Glutamatergic neuron (in vitro differentiated cells): ENCODE measurements at regions not wholly inside any gene's neighbourhood (a gene's known extent, or its start where the extent isn't known, plus 50 kb on each side); places are given as distances from the start of the nearest gene placed in this dataset.

Experiments
- DNase-seq: peaks from one replicate; pipeline ENCODE4 v3.0.0; 2022
- H3K27ac Mint-ChIP-seq: one replicate; pipeline ENCODE4 v1.8.0; 2020; ENCODE audit warnings: mild to moderate bottlenecking, mixed read lengths, inconsistent platforms; ENCODE audit not compliant: unreplicated experiment
- H3K27me3 Mint-ChIP-seq: one replicate; pipeline ENCODE4 v1.8.0; 2020; ENCODE audit warnings: mild to moderate bottlenecking, moderate library complexity, mixed read lengths, inconsistent platforms; ENCODE audit not compliant: unreplicated experiment
- H3K36me3 Mint-ChIP-seq: one replicate; pipeline ENCODE4 v1.8.0; 2020; ENCODE audit warnings: mild to moderate bottlenecking, mixed read lengths, inconsistent platforms; ENCODE audit not compliant: unreplicated experiment
- H3K4me1 Mint-ChIP-seq: one replicate; pipeline ENCODE4 v1.8.0; 2020; ENCODE audit warnings: mild to moderate bottlenecking, low read depth, mixed read lengths, inconsistent platforms; ENCODE audit not compliant: unreplicated experiment
- H3K4me3 Mint-ChIP-seq: one replicate; pipeline ENCODE4 v1.8.0; 2020; ENCODE audit warnings: mild to moderate bottlenecking, mixed read lengths, inconsistent platforms; ENCODE audit not compliant: unreplicated experiment
- H3K9me3 Mint-ChIP-seq: one replicate; pipeline ENCODE4 v1.8.0; 2020; ENCODE audit warnings: mild to moderate bottlenecking, moderate library complexity, mixed read lengths, inconsistent platforms; ENCODE audit not compliant: unreplicated experiment
- TF ChIP-seq, protein P1 (sequence below): fragments of 200-600 bp; sonication (generic); IDR thresholded peaks from one replicate; pipeline ENCODE4 v1.5.0; 2021; ENCODE audit not compliant: partially characterized antibody, unreplicated experiment

DNA sequence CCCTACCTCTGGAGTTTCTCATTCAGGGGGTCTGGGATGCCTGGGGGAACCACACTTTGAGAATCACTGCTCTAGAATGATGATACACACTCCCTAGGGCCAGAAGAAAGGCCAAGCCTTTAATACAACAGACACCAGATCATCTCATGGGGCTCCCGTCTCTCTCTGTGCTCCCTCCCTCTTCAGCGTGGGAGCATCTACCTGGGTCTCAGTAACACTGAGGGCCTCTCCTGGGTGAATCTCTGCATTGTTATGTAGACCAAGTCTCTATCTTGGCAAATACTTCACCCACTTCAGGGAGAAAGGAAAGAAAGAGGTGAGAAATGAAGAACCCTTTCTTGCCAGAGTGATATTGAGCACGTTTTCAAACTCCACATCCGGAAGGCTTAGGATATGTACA, 65.4 kb upstream of the KCNK12 start:
- peaks cover 2% of the 10 kb centered on the region for H3K27me3 Mint-ChIP-seq
- H3K4me1 Mint-ChIP-seq = no peaks in the 10 kb centered on the region
- no peak overlapping the region for H3K27ac Mint-ChIP-seq
- TF ChIP-seq, protein P1, sequence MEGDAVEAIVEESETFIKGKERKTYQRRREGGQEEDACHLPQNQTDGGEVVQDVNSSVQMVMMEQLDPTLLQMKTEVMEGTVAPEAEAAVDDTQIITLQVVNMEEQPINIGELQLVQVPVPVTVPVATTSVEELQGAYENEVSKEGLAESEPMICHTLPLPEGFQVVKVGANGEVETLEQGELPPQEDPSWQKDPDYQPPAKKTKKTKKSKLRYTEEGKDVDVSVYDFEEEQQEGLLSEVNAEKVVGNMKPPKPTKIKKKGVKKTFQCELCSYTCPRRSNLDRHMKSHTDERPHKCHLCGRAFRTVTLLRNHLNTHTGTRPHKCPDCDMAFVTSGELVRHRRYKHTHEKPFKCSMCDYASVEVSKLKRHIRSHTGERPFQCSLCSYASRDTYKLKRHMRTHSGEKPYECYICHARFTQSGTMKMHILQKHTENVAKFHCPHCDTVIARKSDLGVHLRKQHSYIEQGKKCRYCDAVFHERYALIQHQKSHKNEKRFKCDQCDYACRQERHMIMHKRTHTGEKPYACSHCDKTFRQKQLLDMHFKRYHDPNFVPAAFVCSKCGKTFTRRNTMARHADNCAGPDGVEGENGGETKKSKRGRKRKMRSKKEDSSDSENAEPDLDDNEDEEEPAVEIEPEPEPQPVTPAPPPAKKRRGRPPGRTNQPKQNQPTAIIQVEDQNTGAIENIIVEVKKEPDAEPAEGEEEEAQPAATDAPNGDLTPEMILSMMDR = no peak
- no peak for DNase-seq
- peaks cover 3% of the 10 kb centered on the region for H3K9me3 Mint-ChIP-seq
- H3K36me3 Mint-ChIP-seq = no peaks in the 10 kb centered on the region
- no peak overlapping the region for H3K4me3 Mint-ChIP-seq

DNA sequence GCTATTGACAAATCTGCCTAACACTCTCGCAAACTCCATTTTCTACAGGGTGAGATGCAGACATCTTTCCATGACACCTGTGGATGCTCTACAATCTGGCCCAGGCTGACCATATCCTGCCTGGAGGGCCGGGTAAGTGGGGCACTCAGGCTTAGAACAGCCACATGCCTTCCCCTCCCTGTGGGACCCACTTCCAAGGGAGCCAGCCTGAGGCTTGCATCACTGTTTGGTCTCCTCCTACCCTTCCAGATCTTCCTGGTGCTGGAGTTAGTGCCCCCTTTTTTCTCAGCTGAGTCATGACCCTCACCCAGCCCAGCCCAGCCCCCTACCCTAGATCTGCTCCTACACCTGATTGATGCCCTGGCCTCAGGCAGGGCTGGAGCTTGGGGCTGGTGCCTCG, 62.0 kb upstream of the KCNK12 start:
- no peaks in the 10 kb centered on the region for H3K36me3 Mint-ChIP-seq
- H3K27me3 Mint-ChIP-seq = peaks cover 2% of the 10 kb centered on the region
- no peak overlapping the region for H3K27ac Mint-ChIP-seq
- H3K9me3 Mint-ChIP-seq = peaks cover 3% of the 10 kb centered on the region
- no peaks in the 10 kb centered on the region for H3K4me1 Mint-ChIP-seq
- no peak overlapping the region for H3K4me3 Mint-ChIP-seq
- TF ChIP-seq, protein P1 = no peak
- no peak for DNase-seq

DNA sequence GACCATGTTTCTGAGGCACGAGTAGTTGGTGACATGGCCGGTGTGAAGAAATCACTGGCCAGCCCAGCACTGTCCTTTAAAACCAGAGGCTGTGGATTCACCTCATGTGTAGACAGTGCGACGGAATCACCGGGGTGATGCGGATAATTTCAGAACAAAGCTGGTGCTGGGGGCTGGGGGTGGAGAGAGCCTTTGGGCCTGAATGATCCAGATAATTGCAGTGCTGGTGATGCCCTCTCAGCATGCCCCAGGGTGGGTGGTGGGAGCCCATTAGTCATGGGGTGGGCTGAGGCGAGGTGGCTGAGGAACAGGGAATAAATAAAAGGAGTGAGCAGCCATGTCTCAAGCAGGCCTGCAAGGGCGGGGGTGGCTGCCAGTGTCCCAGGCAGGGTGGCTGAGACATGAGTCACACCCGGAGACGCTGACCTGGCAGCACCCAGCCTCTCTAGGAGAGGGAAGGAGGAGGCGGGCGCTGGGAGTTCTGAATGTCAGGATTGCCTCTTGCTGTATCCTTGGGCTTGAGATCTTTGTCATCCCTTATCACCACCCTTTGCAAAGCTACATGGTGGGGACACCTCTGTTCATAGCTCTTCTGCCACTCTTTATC, 61.1 kb upstream of the KCNK12 start:
- Mint-ChIP-seq H3K27ac (no peak overlapping the region), H3K9me3 (peaks cover 3% of the 10 kb centered on the region), H3K36me3 (peaks cover 5% of the 10 kb centered on the region), H3K4me1 (no peaks in the 10 kb centered on the region), H3K4me3 (no peak overlapping the region), H3K27me3 (peaks cover 2% of the 10 kb centered on the region)
- TF ChIP-seq, protein P1 = no peak
- no peak for DNase-seq

DNA sequence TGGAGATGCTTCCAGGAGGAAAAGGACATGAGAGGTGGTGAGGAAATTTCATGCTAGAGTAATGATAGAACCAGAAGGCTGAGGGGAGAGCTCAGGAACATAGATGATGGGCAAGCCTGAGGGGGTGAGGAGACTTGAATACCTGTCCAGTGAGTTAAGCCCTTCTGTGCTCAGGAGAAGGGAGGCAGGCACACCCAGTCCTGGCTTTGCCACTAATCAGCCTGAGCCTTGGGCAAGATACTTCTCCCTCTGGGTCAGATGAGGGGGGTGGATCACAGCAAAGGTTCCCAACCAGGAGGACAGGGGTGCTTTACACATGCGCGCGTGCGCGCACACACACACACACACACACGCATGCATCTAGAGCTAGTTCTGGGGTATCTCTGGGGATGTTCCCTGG, 60.5 kb upstream of the KCNK12 start:
- no peak for DNase-seq
- Mint-ChIP-seq H3K4me3 (no peak overlapping the region), H3K4me1 (no peaks in the 10 kb centered on the region), H3K9me3 (peaks cover 3% of the 10 kb centered on the region), H3K36me3 (peaks cover 5% of the 10 kb centered on the region), H3K27me3 (peaks cover 2% of the 10 kb centered on the region), H3K27ac (no peak overlapping the region)
- TF ChIP-seq, protein P1 = no peak

DNA sequence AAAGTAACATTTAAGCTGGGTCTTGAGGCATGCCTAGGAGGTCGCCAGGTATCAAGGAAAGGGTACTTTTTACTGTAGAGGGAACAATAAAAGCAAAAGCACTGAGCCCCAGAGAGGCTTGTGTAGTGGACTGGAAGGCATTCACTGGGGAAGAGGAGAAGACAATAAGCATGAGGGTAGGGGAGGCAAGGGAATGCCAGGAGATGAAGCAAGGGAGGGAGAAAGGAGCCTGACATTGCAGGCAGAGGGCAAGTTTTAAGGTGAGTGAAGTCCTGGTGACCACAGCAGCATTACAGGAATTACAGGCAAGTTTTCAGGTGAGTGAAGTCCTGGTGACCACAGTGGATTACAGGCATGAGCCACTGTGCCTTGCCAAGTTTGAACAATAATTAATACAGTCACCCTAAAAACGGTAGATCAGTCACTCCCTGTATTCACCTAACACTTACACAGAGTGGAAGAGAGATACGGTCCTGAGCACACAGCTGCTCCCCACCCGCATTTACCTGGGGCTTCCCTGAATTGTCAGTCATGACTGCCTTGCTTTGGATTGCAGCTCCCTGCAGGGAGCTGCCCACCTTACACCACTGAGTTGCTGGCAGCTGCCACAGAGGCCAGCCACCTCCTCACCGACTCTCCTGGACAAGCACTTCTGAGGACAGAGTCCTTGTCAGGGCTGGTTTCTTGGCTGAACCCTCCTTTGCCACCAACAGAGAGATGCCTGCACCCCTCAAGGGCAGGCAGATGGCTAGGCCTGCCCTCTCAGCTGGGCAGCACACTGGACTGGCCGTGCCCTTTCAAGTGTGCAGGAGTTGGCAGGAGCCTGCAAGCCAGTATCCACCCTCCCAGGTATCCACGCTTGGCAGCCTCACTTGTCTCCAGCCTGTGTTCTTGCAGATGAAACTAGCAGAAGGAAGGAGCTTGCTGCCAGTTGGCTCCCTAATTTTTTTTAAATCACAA, 59.0 kb upstream of the KCNK12 start:
- TF ChIP-seq, protein P1 = no peak
- H3K36me3 Mint-ChIP-seq = peaks cover 5% of the 10 kb centered on the region
- H3K4me3 Mint-ChIP-seq = no peak overlapping the region
- DNase-seq = no peak
- H3K4me1 Mint-ChIP-seq = no peaks in the 10 kb centered on the region
- peak overlapping the region; percentile 15 for H3K27ac Mint-ChIP-seq
- H3K9me3 Mint-ChIP-seq = peaks cover 3% of the 10 kb centered on the region
- no peaks in the 10 kb centered on the region for H3K27me3 Mint-ChIP-seq
